Hematopoietic multipotent progenitor cell treated with erythropoietin and hydrocortisone succinate and interleukin-3 and kit ligand, for 4 days (in vitro differentiated cells): ENCODE measurements at regions not wholly inside any gene's neighbourhood (a gene's known extent, or its start where the extent isn't known, plus 50 kb on each side); places are given as distances from the start of the nearest gene placed in this dataset.

ENCODE experiments used
- DNase-seq: peaks from one replicate; pipeline ENCODE4 v3.0.0-alpha.2; 2015

DNA sequence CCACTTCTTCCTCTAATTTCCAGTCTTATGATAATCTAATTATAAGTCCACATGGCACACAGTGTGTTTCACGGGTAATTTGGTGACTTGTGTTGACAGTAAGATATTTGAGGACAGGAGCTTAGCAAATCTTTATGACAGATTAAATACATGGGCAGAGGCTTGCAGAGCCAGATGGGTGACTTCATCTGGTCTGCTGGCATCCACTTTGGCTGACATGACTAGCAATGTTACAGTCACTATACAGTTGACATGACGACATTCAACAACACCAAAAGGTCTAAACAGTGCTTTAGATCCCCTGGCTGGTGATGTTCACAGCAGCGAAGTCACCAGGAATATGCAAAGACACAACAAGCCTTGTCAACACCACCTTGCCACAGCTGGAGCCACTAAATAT, 147.2 kb downstream of the ETS2 start:
- DNase-seq: no peak

DNA sequence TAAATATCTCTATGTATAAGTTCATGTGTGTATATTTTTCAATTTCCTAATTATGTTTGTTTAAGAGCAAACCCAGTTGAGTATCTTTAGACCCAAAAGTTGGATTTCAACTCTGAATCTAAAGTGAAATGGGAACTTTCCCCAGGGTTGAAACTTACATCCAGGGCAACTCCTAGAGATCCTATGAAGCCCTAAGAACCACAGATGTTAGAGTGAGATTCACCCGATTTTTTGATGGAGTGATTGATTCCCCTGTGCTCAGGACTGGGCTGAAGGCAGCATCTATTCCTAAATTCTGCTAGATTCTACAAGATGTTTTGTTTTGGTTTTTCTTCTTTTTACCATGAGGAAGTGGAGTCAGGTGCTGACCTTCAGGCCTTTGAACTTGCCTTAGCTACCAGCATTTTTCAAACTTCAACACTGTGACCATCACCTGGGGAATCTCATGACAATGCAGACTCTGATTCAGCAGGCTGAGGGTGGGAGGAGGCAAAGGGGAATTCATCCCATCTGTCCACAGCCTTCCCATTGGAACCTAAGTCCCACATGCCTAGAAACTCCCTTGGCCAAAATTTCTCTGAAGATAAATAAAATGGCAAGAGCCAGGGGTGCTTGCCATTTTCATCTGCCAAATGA, 145.5 kb downstream of the ETS2 start:
- DNase-seq: no peak

DNA sequence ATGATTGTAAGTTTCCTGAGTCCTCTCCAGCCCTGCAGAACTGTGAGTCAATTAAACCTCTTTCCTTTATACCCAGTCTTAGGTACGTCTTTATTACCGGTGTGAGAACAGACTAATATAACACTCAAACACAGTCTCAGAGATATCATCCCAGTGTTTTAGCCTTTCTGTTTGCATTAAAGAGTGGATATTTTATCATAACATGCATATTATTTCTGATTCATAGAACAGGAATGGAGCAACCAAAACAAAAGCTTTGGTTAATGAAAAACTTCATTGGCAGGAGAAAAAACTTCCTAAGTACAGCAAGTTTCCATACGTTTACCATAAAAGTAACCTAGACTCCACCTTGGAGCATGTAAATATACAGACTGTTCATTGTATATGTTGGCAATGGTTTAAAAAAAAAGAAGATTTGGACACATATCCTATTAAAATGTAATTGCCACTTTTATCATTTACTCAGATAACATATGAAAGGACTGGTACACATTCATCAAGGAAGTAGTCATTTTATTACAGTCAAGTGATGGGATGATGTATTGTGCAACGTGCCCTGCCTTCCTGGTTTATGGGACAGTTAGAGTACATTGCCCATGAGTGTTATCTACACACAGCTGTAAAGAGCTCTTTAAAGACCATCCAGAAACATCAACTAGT, 144.8 kb downstream of the ETS2 start:
- peak; percentile 57 for DNase-seq

- DNase-seq: no peak
Measured at GRCh38 chr21:38949070-38949380, 143.3 kb downstream of the ETS2 start.

GRCh38 chr21:38948377-38949069, 142.8 kb downstream of the ETS2 start:
- DNase-seq: no peak

DNA sequence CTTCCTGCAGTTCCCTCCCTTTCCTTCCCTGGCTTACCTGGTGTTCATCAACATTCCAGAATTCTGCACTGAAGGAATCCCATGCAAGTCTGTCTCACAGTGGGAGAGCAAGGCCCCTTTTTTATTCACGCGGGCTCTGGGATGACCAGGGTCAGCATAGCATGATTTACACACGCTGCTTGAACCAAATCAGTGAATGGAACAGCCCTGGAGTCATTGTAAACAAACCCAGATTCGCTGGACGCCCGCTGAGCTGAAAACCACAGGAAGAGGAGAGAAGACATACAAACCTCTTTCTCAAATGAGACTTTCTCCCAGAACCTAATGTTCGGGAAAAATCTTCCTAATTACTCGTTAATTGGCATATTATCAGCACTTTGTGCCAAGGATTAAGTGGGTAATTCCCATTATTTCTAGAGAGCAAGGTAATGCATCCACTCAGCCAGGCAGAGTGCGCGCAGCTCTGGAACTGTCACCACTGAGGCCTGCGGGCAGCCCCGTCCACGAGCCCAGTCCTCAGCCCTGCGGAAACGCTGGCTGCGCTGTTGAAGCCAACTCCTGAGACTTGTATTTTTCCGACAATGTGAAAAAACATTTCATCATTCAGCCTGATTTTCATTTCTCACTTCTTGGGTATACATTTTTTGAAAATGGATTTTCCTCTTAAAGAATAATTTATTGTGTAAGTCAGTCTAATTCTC, 140.0 kb downstream of the ETS2 start:
- DNase-seq: no peak

- no peak for DNase-seq
Measured at GRCh38 chr21:38944903-38945302, 139.2 kb downstream of the ETS2 start.

- no peak for DNase-seq
Measured at GRCh38 chr21:38944402-38944801, 138.7 kb downstream of the ETS2 start.

GRCh38 chr21:38942748-38943211, 137.1 kb downstream of the ETS2 start:
- no peak for DNase-seq

GRCh38 chr21:38938769-38939168, 133.0 kb downstream of the ETS2 start:
- peak; percentile 51 for DNase-seq

- peak; percentile 72 for DNase-seq
Measured at GRCh38 chr21:38938343-38938742, 132.6 kb downstream of the ETS2 start.

- DNase-seq: no peak
Measured at GRCh38 chr21:38937844-38938243, 132.1 kb downstream of the ETS2 start.

GRCh38 chr21:38937286-38937790, 131.6 kb downstream of the ETS2 start:
- no peak for DNase-seq

- no peak for DNase-seq
Measured at GRCh38 chr21:38936240-38936639, 130.5 kb downstream of the ETS2 start.

DNA sequence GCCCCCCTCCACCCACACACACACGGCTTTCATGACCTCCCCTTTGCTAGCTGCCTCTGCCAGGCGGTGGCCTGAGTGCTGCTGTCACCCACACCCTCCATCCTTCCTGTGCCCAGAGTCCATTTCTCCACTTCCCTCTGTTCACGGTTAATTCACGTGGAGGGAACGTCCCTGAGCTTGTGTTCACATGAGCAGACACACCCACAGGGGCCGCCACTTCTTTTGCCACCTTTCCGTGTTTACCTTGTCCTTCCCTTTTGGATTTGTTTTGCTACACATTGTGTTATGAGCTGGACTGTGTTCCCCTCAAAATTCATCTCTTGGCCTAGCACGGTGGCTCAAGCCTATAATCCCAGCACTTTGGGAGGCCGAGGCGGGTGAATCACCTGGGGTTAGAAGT, 128.0 kb downstream of the ETS2 start:
- DNase-seq: no peak

- peak; percentile 34 for DNase-seq
Measured at GRCh38 chr21:38931291-38931690, 125.6 kb downstream of the ETS2 start.

GRCh38 chr21:38930853-38931252, 125.1 kb downstream of the ETS2 start:
- peak; percentile 76 for DNase-seq

GRCh38 chr21:38930066-38930465, 124.3 kb downstream of the ETS2 start:
- peak; percentile 59 for DNase-seq

DNA sequence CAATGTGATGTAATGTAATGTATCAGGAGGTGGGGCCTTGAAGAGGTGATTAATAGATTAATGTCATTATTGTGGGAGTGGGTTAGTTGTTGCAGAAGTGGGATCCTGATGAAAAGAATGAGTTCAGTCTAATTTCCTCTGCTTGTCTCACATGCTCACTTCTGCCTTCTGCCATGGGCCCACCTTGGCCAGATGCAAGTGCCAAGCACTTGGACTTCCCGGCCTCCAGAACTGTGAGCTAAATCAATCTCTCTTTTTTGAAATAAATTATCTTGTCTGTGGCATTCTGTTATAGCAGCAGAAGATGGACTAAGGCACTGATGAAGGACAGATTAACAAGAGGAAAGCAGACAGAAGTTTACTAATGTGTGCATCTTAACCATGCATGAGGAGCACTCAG, 123.9 kb downstream of the ETS2 start:
- DNase-seq: no peak

- no peak for DNase-seq
Measured at GRCh38 chr21:38929142-38929541, 123.4 kb downstream of the ETS2 start.

DNA sequence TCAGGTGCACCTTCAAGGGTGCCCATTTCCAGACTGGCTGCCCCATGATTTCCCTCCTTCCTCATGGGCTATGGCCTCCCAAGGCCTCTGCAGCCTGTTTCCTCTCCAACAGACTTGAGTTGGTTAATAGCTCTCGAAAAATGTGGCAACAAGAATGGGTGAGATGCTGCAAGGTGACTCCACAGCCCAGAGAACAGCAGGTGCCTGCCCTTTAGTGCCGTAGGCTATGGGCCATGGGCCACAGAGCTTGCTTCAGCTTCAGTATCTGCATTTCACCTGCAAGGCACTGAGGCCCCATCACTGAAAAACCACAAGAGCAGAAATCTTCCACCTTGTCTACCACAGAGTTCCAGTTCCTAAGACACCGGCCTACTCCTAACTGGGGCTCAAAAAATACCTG, 122.0 kb downstream of the ETS2 start:
- DNase-seq: no peak

- DNase-seq: peak; percentile 65
Measured at GRCh38 chr21:38925923-38926322, 120.2 kb downstream of the ETS2 start.

DNA sequence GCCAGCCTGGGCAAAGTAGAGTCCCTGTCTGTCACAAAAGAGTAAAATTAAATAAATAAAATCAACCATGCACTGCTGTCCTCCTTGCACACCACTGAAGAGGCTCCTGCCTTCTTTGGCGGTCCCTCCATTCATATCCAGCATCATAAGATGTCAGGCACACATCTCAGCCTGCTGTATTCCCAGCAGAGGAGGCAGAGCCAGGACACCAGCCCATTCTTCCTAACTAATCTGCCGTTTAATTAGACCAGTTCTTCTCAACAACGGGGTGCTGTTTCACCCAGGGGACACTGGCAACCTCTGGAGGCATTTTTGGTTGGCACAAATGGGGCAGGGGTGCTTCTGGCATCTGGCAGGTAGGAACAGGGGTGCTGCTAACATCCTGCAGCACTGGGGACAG, 119.7 kb downstream of the ETS2 start:
- no peak for DNase-seq

GRCh38 chr21:38924954-38925353, 119.2 kb downstream of the ETS2 start:
- DNase-seq: no peak
